Stimulated activated CD4-positive, alpha-beta T cell treated with anti-CD3 and anti-CD28 coated beads, TNF-alpha, amount 100 ng/mL, for 24 hours (primary cell): ENCODE measurements at regions not wholly inside any gene's neighbourhood (a gene's known extent, or its start where the extent isn't known, plus 50 kb on each side); places are given as distances from the start of the nearest gene placed in this dataset.
"Not testable (repeated sequence)": the region's sequence is repeated elsewhere in the genome, so short reads cannot be mapped to it uniquely, and the experiment has no call there.

Source experiments
- DNase-seq, 3 experiments: peaks; one replicate each; pipeline ENCODE4 v3.0.0-alpha.2; 2020; ENCODE audit warnings: low read depth in 3 of 3

DNA sequence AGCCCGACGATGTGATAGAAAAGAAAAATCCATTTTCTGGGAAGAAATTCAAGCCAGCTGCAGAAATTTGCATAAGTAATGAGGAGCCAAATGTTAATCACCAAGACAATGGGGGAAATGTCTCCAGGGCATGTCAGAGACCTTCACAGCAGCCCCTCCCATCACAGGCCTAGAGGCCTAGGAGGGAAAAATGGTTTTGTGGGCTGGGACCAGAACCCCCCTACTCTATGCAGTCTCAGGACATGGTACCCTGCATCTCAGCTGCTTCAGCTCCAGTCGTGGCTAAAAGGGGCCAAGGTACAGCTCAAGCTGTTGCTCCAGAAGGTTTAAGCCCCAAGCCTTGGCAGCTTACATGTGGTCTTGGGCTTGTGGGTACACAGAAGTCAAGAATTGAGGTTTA is 155.5 kb upstream of the FOXQ1 start:
- DNase-seq = not testable (repeated sequence)

DNA sequence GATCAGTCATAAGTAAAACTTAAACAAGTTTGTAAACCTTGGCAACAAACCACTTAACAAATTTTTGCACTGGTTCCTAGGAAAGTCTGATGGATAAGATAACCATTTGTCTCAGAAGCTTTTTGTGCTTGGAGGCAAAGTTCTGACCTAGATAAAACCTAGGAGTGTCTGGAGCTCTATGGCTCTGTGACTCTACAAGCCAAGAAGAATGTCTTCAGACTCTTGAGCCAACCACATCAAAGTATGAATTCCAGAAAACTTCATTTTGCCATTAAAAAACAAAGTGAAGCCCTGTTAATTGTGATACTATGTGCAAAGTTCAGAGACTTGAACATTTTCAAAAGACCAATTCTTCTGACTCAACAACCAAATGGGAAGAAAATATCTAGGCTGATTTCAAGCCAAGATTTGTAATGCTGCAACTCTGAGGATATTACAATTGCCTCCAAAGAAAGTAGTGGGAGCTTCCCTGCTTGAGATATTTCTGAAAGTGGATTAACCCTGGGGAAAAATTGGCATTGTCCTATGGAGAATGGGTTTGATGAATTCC is 158.1 kb upstream of the FOXQ1 start:
- DNase-seq = no peak

DNA sequence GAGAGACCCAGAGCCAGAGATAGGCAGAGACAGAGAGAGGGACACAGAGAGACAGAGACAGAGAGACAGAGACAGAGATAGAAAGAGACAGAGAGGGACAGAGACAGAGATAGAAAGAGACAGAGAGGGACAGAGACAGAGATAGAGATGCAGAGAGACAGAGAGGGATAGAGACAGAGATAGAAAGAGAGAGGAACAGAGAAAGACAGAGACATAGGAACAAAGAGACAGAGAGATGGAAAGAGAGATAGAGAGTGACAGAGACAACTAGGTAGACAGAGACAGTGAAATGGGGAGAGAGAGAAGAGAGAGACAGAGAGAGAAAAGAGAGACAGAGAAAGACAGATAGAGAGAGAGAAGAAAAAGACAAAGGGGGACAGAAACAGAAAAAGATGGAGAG is 165.4 kb upstream of the FOXQ1 start:
- no peak for DNase-seq

DNA sequence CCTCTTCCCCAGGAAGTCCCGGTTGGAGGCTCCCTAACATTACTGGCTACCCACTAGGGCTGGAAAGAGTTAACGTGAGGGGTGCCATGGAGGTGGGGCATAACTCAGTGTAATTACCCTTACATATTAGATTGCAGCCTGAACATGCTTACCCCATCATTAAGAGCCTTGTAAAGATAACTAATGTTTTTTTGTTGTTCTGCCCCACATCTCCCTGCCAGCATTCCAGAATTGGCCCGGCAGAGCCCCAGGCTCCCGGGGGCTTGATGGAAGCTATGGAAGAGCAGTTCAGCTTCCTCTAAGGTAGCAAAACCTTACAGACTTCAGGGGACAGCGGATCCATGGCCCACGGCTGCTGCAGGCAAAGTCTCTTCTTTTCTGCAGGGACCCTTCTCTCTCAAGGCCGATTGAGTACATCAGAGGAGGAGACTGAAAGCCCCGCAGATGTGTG is 166.1 kb upstream of the FOXQ1 start:
- DNase-seq = no peak

- DNase-seq = no peak
These were observed 166.8 kb upstream of the FOXQ1 start for GRCh38 chr6:1144842-1145767.

GRCh38 chr6:1143655-1144054 is 168.2 kb upstream of the FOXQ1 start:
- DNase-seq = no peak

- no peak for DNase-seq
These were observed 172.6 kb upstream of the FOXQ1 start for GRCh38 chr6:1139155-1139890.

- DNase-seq = no peak
These were observed 174.0 kb upstream of the FOXQ1 start for GRCh38 chr6:1137849-1138248.

DNA sequence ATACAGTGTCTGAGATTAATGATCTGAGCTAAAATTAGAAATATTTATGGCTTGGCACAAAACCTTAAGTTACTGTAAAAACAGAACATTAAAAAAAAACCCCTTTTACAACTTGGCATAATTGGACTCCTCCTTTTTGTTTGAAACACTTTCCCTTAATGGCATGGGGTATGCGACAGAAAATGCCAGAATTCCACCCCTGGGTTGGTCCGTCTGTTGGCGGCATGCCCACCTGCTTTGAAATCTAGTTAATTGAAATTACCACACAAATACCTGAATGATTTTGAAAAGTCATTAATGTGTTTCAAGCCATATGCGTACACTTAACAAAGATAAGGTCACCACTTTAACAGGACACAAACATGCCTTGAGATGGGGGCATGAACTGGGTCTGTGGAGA is 175.1 kb upstream of the FOXQ1 start:
- DNase-seq = no peak

- no peak for DNase-seq
These were observed 175.5 kb upstream of the FOXQ1 start for GRCh38 chr6:1136415-1136774.

GRCh38 chr6:1135726-1136414 is 176.0 kb upstream of the FOXQ1 start:
- DNase-seq = no peak

GRCh38 chr6:1131285-1132079 is 180.4 kb upstream of the FOXQ1 start:
- no peak for DNase-seq

DNA sequence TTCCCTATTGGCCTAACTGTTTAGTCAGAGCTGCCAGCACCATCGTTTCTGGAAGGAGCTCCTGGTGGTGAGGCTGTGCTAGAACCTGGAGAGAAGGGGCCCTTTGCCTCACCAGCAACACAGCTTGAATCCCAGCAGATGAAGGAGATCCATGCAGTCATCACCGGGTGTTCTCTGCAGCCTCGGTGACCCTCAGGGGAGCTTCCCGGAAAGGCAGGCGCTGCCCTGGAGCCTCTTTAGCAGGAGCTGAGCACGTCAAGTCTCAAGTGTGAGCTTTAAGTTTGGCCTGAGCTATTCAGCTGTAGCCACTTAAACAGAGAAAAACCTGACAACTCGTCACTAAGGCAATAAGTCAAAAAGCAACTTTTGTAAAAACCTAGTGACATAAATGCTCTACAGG is 181.2 kb upstream of the FOXQ1 start:
- DNase-seq = no peak

DNA sequence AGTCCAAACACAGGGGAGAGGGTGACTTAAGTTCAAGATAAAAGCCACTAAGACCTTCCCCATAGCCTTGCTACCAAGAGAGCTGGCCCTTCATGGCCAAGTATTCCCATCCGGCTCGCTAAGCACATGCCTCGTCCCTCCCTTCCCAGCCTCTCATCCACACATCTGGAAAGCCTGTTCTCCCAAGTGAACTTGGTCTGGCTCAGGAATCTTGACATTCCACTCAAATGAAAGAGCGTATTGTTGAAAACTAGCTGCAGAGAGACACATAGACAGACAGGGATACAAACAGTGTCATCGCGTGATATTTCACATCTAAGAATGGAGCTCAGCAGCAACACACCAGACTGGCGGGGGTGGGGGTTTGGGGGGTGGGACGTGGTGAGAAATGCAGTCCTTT is 182.8 kb upstream of the FOXQ1 start:
- DNase-seq = no peak

GRCh38 chr6:1127597-1128288 is 184.2 kb upstream of the FOXQ1 start:
- no peak for DNase-seq

DNA sequence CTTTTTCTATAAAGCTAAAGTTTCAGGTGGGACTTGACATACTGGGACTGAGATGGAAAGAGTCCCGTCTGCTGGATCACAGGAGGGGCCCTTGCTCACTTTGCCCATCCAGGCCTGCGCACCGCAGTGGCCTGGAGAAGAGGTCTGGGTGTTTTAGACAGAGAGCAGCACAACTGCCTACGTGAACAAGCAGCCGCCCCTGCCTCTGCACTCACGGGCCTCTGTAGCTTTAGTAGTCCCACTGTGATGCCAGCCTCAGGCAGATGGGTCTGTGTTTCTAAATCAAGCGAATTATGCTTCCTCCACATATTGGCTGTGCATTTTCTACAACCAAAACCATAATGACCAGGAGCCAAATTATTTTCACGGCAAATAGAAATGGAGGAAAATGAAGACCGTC is 184.8 kb upstream of the FOXQ1 start:
- no peak for DNase-seq

DNA sequence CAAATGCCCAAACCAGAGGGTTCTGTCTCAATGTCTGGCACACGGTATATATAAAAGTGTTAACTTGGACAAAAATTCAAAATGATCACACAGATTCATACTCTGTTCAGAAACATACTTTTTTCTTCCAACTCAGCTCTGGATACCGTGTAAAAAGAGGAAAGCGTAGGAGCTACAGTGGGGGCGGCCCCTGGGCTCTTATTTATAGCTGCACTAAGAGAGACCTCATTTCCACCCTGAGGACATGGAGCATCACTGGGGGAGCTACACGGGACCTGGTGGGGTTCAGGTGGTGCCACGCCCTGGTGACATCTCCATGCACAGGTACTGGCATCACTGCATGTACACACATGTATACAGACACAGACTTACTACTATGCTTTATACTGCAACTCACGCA is 185.9 kb upstream of the FOXQ1 start:
- no peak for DNase-seq

DNA sequence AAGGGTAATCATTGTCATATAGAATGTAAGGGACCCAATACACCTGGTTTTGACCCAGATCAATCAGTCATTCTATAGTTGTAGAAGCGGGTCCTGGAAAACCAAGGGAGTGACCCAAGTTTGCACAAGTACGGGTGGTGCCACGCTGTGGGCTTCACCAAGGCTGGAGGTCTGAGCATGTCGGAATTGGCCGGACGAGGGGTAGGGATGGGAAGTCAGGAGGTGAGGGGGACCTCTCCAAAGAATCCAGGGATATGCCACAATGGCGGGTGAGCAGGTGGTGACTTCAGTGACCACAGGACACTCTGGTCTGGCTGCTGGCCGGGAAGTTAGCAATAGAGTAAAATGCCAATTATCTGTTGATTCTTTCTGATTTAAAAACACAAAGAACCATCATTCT is 186.6 kb upstream of the FOXQ1 start:
- DNase-seq = no peak

- DNase-seq = no peak
These were observed 187.0 kb upstream of the FOXQ1 start for GRCh38 chr6:1124885-1125284.
